ENCODE measurements at regions not wholly inside any gene's neighbourhood (a gene's known extent, or its start where the extent isn't known, plus 50 kb on each side); places are given as distances from the start of the nearest gene placed in this dataset.

- no peak for DNase-seq
- Histone ChIP-seq H3K27ac (ENCODE audit: low read depth in 1 of 2, low read length in 2 of 2) (no peak overlapping the region), H3K4me3 (ENCODE audit: low read length) (no peak overlapping the region), H3K4me1 (ENCODE audit: insufficient read depth, low read length) (no peaks in the 10 kb centered on the region), H3K27me3 (ENCODE audit: control insufficient read depth in 1 of 2, insufficient read depth in 2 of 2, low read length in 2 of 2) (no peaks in the 10 kb centered on the region), H3K9me3 (ENCODE audit: control insufficient read depth in 1 of 2, insufficient read depth in 1 of 2, low read length in 2 of 2) (peaks cover 4 to 7% of the 10 kb centered on the region in 2 experiments), H3K36me3 (ENCODE audit: insufficient read depth, low read length) (no peaks in the 10 kb centered on the region)
- ATAC-seq (ENCODE audit: poor library complexity): no peak
- ChIA-PET POLR2A (no interaction called here), CTCF (no interaction called here)
- no peaks in the 10 kb centered on the region for H3K4me1 Mint-ChIP-seq (ENCODE audit: low read depth)
- intact Hi-C loops (cut with DNase I, micrococcal nuclease): no loop called here
- H3K27ac Mint-ChIP-seq: no peak overlapping the region
- H3K4me3 Mint-ChIP-seq: no peak overlapping the region
- no peaks in the 10 kb centered on the region for H3K27me3 Mint-ChIP-seq
- no peaks in the 10 kb centered on the region for H3K36me3 Mint-ChIP-seq (ENCODE audit: low read depth)
- H3K9me3 Mint-ChIP-seq: peaks cover 7% of the 10 kb centered on the region
- TF ChIP-seq CTCF (IDR thresholded peaks at IDR 0.05): no peak
Measured at GRCh38 chr1:188496506-188496905, 1667.8 kb downstream of the PLA2G4A start.

- no peak for DNase-seq
- Mint-ChIP-seq H3K9me3 (peaks cover 5% of the 10 kb centered on the region), H3K4me1 (ENCODE audit: low read depth) (no peaks in the 10 kb centered on the region), H3K27ac (no peak overlapping the region), H3K4me3 (no peak overlapping the region), H3K36me3 (ENCODE audit: low read depth) (no peaks in the 10 kb centered on the region), H3K27me3 (no peaks in the 10 kb centered on the region)
- TF ChIP-seq CTCF (IDR thresholded peaks at IDR 0.05): no peak
- no peak overlapping the region for H3K27ac ChIP-seq (ENCODE audit: low read depth in 1 of 2, low read length in 2 of 2)
- H3K27me3 ChIP-seq (ENCODE audit: control insufficient read depth in 1 of 2, insufficient read depth in 2 of 2, low read length in 2 of 2): no peaks in the 10 kb centered on the region
- no peak overlapping the region for H3K4me3 ChIP-seq (ENCODE audit: low read length)
- ChIA-PET CTCF (no interaction called here), POLR2A (no interaction called here)
- ATAC-seq (ENCODE audit: poor library complexity): no peak
- intact Hi-C loops (cut with DNase I, micrococcal nuclease): no loop called here
- H3K9me3 ChIP-seq (ENCODE audit: control insufficient read depth in 1 of 2, insufficient read depth in 1 of 2, low read length in 2 of 2): peaks cover 4 to 7% of the 10 kb centered on the region in 2 experiments
- H3K36me3 ChIP-seq (ENCODE audit: insufficient read depth, low read length): no peaks in the 10 kb centered on the region
- no peaks in the 10 kb centered on the region for H3K4me1 ChIP-seq (ENCODE audit: insufficient read depth, low read length)
Measured at GRCh38 chr1:188497020-188497419, 1668.3 kb downstream of the PLA2G4A start.

- Mint-ChIP-seq H3K9me3 (peaks cover 3% of the 10 kb centered on the region), H3K27ac (no peak overlapping the region), H3K36me3 (ENCODE audit: low read depth) (no peaks in the 10 kb centered on the region), H3K4me3 (no peak overlapping the region), H3K4me1 (ENCODE audit: low read depth) (no peaks in the 10 kb centered on the region), H3K27me3 (no peaks in the 10 kb centered on the region)
- H3K4me1 ChIP-seq (ENCODE audit: insufficient read depth, low read length): no peaks in the 10 kb centered on the region
- no peaks in the 10 kb centered on the region for H3K36me3 ChIP-seq (ENCODE audit: insufficient read depth, low read length)
- POLR2A ChIA-PET: no interaction called here
- DNase-seq (no peak), ATAC-seq (ENCODE audit: poor library complexity) (no peak)
- H3K27me3 ChIP-seq (ENCODE audit: control insufficient read depth in 1 of 2, insufficient read depth in 2 of 2, low read length in 2 of 2): no peaks in the 10 kb centered on the region
- no peak overlapping the region for H3K4me3 ChIP-seq (ENCODE audit: low read length)
- CTCF ChIA-PET: no interaction called here
- H3K9me3 ChIP-seq (ENCODE audit: control insufficient read depth in 1 of 2, insufficient read depth in 1 of 2, low read length in 2 of 2): peaks cover 4 to 7% of the 10 kb centered on the region in 2 experiments
- no peak for TF ChIP-seq CTCF (IDR thresholded peaks at IDR 0.05)
- intact Hi-C loops (cut with DNase I, micrococcal nuclease): no loop called here
- H3K27ac ChIP-seq (ENCODE audit: low read depth in 1 of 2, low read length in 2 of 2): no peak overlapping the region
Measured at GRCh38 chr1:188499690-188500089, 1670.9 kb downstream of the PLA2G4A start.
